OCI-LY1 (cell line): ENCODE measurements at regions not wholly inside any gene's neighbourhood (a gene's known extent, or its start where the extent isn't known, plus 50 kb on each side); places are given as distances from the start of the nearest gene placed in this dataset.
"Not testable (repeated sequence)": the region's sequence is repeated elsewhere in the genome, so short reads cannot be mapped to it uniquely, and the experiment has no call there.

Source experiments
- H2AFZ ChIP-seq: fragments of 200-600 bp; sonication (generic), shearing (Covaris generic); 2 replicates; pipeline ENCODE4 v1.6.0; 2014; ENCODE audit warnings: antibody characterized with exemption, mild to moderate bottlenecking, low read length
- H3F3A ChIP-seq: fragments of 200-600 bp; sonication (generic), shearing (Covaris generic); 2 replicates; pipeline ENCODE4 v1.6.0; 2014; ENCODE audit warnings: mild to moderate bottlenecking, antibody characterized with exemption, low read length, moderate library complexity; ENCODE audit not compliant: insufficient read depth
- H3K27ac ChIP-seq: fragments of 200-600 bp; sonication (generic); 2 replicates; pipeline ENCODE4 v1.5.1; 2014; ENCODE audit warnings: low read length, mixed run types, mild to moderate bottlenecking, low read depth; ENCODE audit not compliant: poor library complexity, severe bottlenecking
- H3K27me3 ChIP-seq: fragments of 200-600 bp; sonication (generic); 2 replicates; pipeline ENCODE4 v1.6.0; 2014; ENCODE audit warnings: antibody characterized with exemption, mild to moderate bottlenecking, low read length, moderate library complexity; ENCODE audit not compliant: insufficient read depth
- H3K36me3 ChIP-seq: fragments of 200-600 bp; sonication (generic); 2 replicates; pipeline ENCODE4 v1.6.1; 2014; ENCODE audit warnings: mild to moderate bottlenecking, antibody characterized with exemption, low read length, moderate library complexity, mixed read lengths; ENCODE audit not compliant: insufficient read depth
- H3K4me1 ChIP-seq: fragments of 200-600 bp; sonication (generic); 2 replicates; pipeline ENCODE4 v1.5.1; 2014; ENCODE audit warnings: mild to moderate bottlenecking, low read length, moderate library complexity; ENCODE audit not compliant: insufficient read depth, severe bottlenecking
- H3K4me2 ChIP-seq: fragments of 200-600 bp; sonication (generic), shearing (Covaris generic); 2 replicates; pipeline ENCODE4 v1.6.1; 2014; ENCODE audit warnings: low read length
- H3K4me3 ChIP-seq: fragments of 200-600 bp; sonication (generic); 2 replicates; pipeline ENCODE4 v1.5.1; 2014; ENCODE audit warnings: low read length, low read depth, mild to moderate bottlenecking, mixed read lengths; ENCODE audit not compliant: poor library complexity, severe bottlenecking
- H3K79me2 ChIP-seq: fragments of 200-600 bp; shearing (Covaris generic); 2 replicates; pipeline ENCODE4 v1.6.1; 2016; ENCODE audit warnings: mixed run types, low read length, mixed read lengths; ENCODE audit not compliant: insufficient read depth
- H3K9ac ChIP-seq: fragments of 200-600 bp; sonication (generic), shearing (Covaris generic); 2 replicates; pipeline ENCODE4 v1.6.1; 2014; ENCODE audit warnings: mild to moderate bottlenecking, low read length, mixed read lengths
- H3K9me2 ChIP-seq: fragments of 200-600 bp; sonication (generic), shearing (Covaris generic); 2 replicates; pipeline ENCODE4 v1.6.1; 2014; ENCODE audit warnings: low read depth, mild to moderate bottlenecking, low read length, mixed read lengths
- H3K9me3 ChIP-seq: fragments of 200-600 bp; shearing (Covaris generic); 2 replicates; pipeline ENCODE4 v1.6.1; 2014; ENCODE audit warnings: low read length, mixed read lengths
- H4K20me1 ChIP-seq: fragments of 200-600 bp; sonication (generic), shearing (Covaris generic); 2 replicates; pipeline ENCODE4 v1.6.0; 2016; ENCODE audit warnings: mild to moderate bottlenecking, low read length; ENCODE audit not compliant: insufficient read depth
- EZH2 ChIP-seq: fragments of 200-600 bp; sonication (generic), shearing (Covaris generic); IDR thresholded peaks from 2 replicates; pipeline ENCODE4 v1.8.0; 2017; ENCODE audit warnings: borderline replicate concordance, mixed run types, mild to moderate bottlenecking, antibody characterized with exemption, low read length, moderate library complexity, mixed read lengths
- TF ChIP-seq, protein P1 (sequence below): fragments of 200-600 bp; sonication (generic), shearing (Covaris generic); IDR thresholded peaks from 2 replicates; pipeline ENCODE4 v1.5.1; 2017; ENCODE audit warnings: mild to moderate bottlenecking, antibody characterized with exemption, low read length, moderate library complexity, mixed read lengths

GRCh38 chr20:53773792-53774401, 180.3 kb upstream of the ZNF217 start:
- no peaks in the 10 kb centered on the region for H3K79me2 ChIP-seq
- H3K9me3 ChIP-seq = no peaks in the 10 kb centered on the region
- TF ChIP-seq, protein P1, sequence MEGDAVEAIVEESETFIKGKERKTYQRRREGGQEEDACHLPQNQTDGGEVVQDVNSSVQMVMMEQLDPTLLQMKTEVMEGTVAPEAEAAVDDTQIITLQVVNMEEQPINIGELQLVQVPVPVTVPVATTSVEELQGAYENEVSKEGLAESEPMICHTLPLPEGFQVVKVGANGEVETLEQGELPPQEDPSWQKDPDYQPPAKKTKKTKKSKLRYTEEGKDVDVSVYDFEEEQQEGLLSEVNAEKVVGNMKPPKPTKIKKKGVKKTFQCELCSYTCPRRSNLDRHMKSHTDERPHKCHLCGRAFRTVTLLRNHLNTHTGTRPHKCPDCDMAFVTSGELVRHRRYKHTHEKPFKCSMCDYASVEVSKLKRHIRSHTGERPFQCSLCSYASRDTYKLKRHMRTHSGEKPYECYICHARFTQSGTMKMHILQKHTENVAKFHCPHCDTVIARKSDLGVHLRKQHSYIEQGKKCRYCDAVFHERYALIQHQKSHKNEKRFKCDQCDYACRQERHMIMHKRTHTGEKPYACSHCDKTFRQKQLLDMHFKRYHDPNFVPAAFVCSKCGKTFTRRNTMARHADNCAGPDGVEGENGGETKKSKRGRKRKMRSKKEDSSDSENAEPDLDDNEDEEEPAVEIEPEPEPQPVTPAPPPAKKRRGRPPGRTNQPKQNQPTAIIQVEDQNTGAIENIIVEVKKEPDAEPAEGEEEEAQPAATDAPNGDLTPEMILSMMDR = no peak
- no peak for TF ChIP-seq EZH2
- H3K4me1 ChIP-seq = no peaks in the 10 kb centered on the region
- H2AFZ ChIP-seq = no peak overlapping the region
- H3K4me3 ChIP-seq = no peak overlapping the region
- no peak overlapping the region for H3K27ac ChIP-seq
- no peak overlapping the region for H3K9ac ChIP-seq
- H3K4me2 ChIP-seq = no peak overlapping the region
- H3F3A ChIP-seq = no peaks in the 10 kb centered on the region
- no peaks in the 10 kb centered on the region for H3K27me3 ChIP-seq
- no peaks in the 10 kb centered on the region for H4K20me1 ChIP-seq
- H3K9me2 ChIP-seq = no peaks in the 10 kb centered on the region
- H3K36me3 ChIP-seq = no peaks in the 10 kb centered on the region

GRCh38 chr20:53773066-53773791, 179.6 kb upstream of the ZNF217 start:
- not testable (repeated sequence) for H2AFZ ChIP-seq, H3K4me2 ChIP-seq, H3K4me1 ChIP-seq, H3K4me3 ChIP-seq, H3K36me3 ChIP-seq, H3K9ac ChIP-seq, H3K79me2 ChIP-seq, H4K20me1 ChIP-seq, H3K27ac ChIP-seq, H3K27me3 ChIP-seq, H3K9me3 ChIP-seq, H3F3A ChIP-seq, H3K9me2 ChIP-seq

GRCh38 chr20:53769041-53769440, 175.4 kb upstream of the ZNF217 start:
- TF ChIP-seq EZH2 = no peak
- no peaks in the 10 kb centered on the region for H3K9me3 ChIP-seq
- peaks cover 24% of the 10 kb centered on the region for H3K4me1 ChIP-seq
- H3K4me2 ChIP-seq = no peak overlapping the region
- no peaks in the 10 kb centered on the region for H3K36me3 ChIP-seq
- no peaks in the 10 kb centered on the region for H3K79me2 ChIP-seq
- no peaks in the 10 kb centered on the region for H3K9me2 ChIP-seq
- no peak overlapping the region for H3K9ac ChIP-seq
- H4K20me1 ChIP-seq = no peaks in the 10 kb centered on the region
- no peaks in the 10 kb centered on the region for H3K27me3 ChIP-seq
- H3K4me3 ChIP-seq = no peak overlapping the region
- no peaks in the 10 kb centered on the region for H3F3A ChIP-seq
- no peak overlapping the region for H2AFZ ChIP-seq
- no peak overlapping the region for H3K27ac ChIP-seq

DNA sequence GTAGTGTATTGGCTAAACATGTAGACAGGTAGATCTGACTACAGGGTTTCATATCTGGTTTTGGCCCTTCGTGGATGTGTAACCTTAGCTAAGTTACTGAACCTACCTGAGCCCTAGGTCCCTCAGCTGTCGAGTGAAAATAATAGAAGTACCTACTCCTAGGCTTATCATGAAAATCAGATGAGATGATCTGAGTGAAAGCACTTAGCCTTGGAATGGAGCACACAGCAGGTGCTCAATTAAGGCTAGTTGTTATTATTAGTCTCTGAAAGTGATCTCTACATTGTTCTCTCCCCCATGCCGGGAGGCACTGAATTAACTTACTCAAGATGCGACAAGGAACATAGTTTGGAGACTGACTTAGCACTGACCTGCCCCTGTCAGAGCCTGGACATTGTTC, 174.7 kb upstream of the ZNF217 start:
- TF ChIP-seq EZH2 = no peak
- TF ChIP-seq, protein P1 = no peak
- no peaks in the 10 kb centered on the region for H3K36me3 ChIP-seq
- no peaks in the 10 kb centered on the region for H3F3A ChIP-seq
- H3K4me3 ChIP-seq = no peak overlapping the region
- no peaks in the 10 kb centered on the region for H4K20me1 ChIP-seq
- H3K9ac ChIP-seq = no peak overlapping the region
- peaks cover 31% of the 10 kb centered on the region for H3K4me1 ChIP-seq
- no peaks in the 10 kb centered on the region for H3K79me2 ChIP-seq
- no peak overlapping the region for H3K4me2 ChIP-seq
- no peaks in the 10 kb centered on the region for H3K9me3 ChIP-seq
- peak overlapping the region; percentile 42; the same call in 1 of the 2 replicates for H2AFZ ChIP-seq
- no peak overlapping the region for H3K27ac ChIP-seq
- no peaks in the 10 kb centered on the region for H3K27me3 ChIP-seq
- no peaks in the 10 kb centered on the region for H3K9me2 ChIP-seq
